ENCODE measurements at regions not wholly inside any gene's neighbourhood (a gene's known extent, or its start where the extent isn't known, plus 50 kb on each side); places are given as distances from the start of the nearest gene placed in this dataset.
"Not testable (repeated sequence)": the region's sequence is repeated elsewhere in the genome, so short reads cannot be mapped to it uniquely, and the experiment has no call there.

- TF ChIP-seq CTCF (conservative IDR thresholded peaks at IDR 0.05); EZH2 (IDR thresholded peaks at IDR 0.05; ENCODE audit: low read depth): not testable (repeated sequence)
Measured at GRCh38 chr13:50427511-50427910, 412.3 kb downstream of the KCNRG start.

Measured in PC-9 (cell line).